Transverse colon (tissue), 4 donors: ENCODE measurements at regions not wholly inside any gene's neighbourhood (a gene's known extent, or its start where the extent isn't known, plus 50 kb on each side); places are given as distances from the start of the nearest gene placed in this dataset.

Experiments
- DNase-seq: peaks from one replicate; pipeline ENCODE4 v3.0.0-alpha.2; 2019
- H3K27ac ChIP-seq, 4 donors: fragments of 200-600 bp; sonication (generic); 2 replicates each; pipeline ENCODE4 v1.5.1; 2016 to 2018; ENCODE audit warnings: inconsistent platforms in 4 of 4
- H3K27me3 ChIP-seq: fragments of 200-600 bp; sonication (generic); 2 replicates; pipeline ENCODE4 v1.5.1; 2017; ENCODE audit warnings: inconsistent platforms
- H3K36me3 ChIP-seq, 4 donors: fragments of 200-600 bp; sonication (generic); 2 replicates each; pipeline ENCODE4 v1.5.1; 2017 to 2019; ENCODE audit warnings: inconsistent platforms in 4 of 4
- H3K4me1 ChIP-seq, 4 donors: fragments of 200-600 bp; sonication (generic); 2 replicates each; pipeline ENCODE4 v1.5.1; 2017 to 2020; ENCODE audit warnings: inconsistent platforms in 4 of 4
- H3K4me3 ChIP-seq, 4 donors: fragments of 200-600 bp; sonication (generic); 1 replicate in 1 of 4; 2 replicates in 3 of 4; pipeline versions ENCODE4 v1.5.1 to v1.6.1; 2017 to 2019; ENCODE audit warnings: inconsistent platforms in 4 of 4
- H3K9me3 ChIP-seq, 2 donors: fragments of 200-600 bp; sonication (generic); 2 replicates each; pipeline ENCODE4 v1.5.1; 2017 to 2019; ENCODE audit warnings: inconsistent platforms in 2 of 2
- CTCF ChIP-seq, 5 experiments: fragments of 200-600 bp in 3 of 5; fragments of 450-650 bp in 2 of 5; sonication (generic) in 3 of 5; IDR thresholded peaks; 1 replicate in 2 of 5; 2 replicates in 3 of 5; pipeline ENCODE4 v1.5.1; 2016 to 2017; ENCODE audit warnings: antibody characterized with exemption in 5 of 5, inconsistent platforms in 3 of 5, mild to moderate bottlenecking in 2 of 5, moderate library complexity in 1 of 5
- EP300 ChIP-seq: sonication (generic); formaldehyde crosslinking; IDR thresholded peaks from one replicate; pipeline ENCODE4 v1.6.1; 2017; ENCODE audit warnings: antibody characterized with exemption, low read depth
- POLR2A ChIP-seq: fragments of 450-650 bp; IDR thresholded peaks from one replicate; pipeline ENCODE4 v1.6.1; 2016; ENCODE audit warnings: antibody characterized with exemption, mild to moderate bottlenecking, moderate library complexity
- POLR2AphosphoS5 ChIP-seq, 3 donors: sonication (generic); formaldehyde crosslinking; IDR thresholded peaks; one replicate each; pipeline ENCODE4 v1.6.1; 2016; ENCODE audit warnings: antibody characterized with exemption in 3 of 3
- WGBS, 2 donors: methylation state at CpG; one replicate each; pipeline ENCODE4 v1.1.5; 2018; ENCODE audit warnings: low coverage in 1 of 2; 5-methylcytosine and 5-hydroxymethylcytosine counted together
- in situ Hi-C, 4 donors: fragments of 200-750 bp; cut with MboI; loops; one replicate each; pipeline versions ENCODE4 v1.15.0 to v1.15.1; 2017; ENCODE audit warnings: low sequenced_read_pairs in 3 of 4, low pct_ligation_motif_present in 1 of 4, low pct_unique_long_range_greater_than_20kb in 1 of 4
- intact Hi-C: fragments of 100-400 bp; cut with DNase I; formaldehyde crosslinking; loops from one replicate; pipeline ENCODE4 v1.15.1; 2023; ENCODE audit warnings: low total_unique reads

GRCh38 chr13:58991826-58992477 is 1171.8 kb downstream of the DIAPH3 start:
- 56 to 67% methylated on average over 1 to 3 of the region's 3 CpGs for WGBS, 2 donors

GRCh38 chr13:58992478-58993042 is 1171.2 kb downstream of the DIAPH3 start:
- no peaks in the 10 kb centered on the region for H3K27me3 ChIP-seq
- no peak for DNase-seq
- intact Hi-C loops (no loop called here), in situ Hi-C loops (no loop called here)
- H3K4me3 ChIP-seq: no peak overlapping the region
- H3K27ac ChIP-seq: no peak overlapping the region
- H3K4me1 ChIP-seq: no peaks in the 10 kb centered on the region
- TF ChIP-seq POLR2A (no peak), EP300 (no peak), POLR2AphosphoS5 (IDR thresholded peaks at IDR 0.05) (no peak), CTCF (IDR thresholded peaks at IDR 0.05) (no peak)
- H3K9me3 ChIP-seq: no peaks in the 10 kb centered on the region
- WGBS, 2 donors: 71 to 73% methylated on average over 5 of the region's 5 CpGs
- no peaks in the 10 kb centered on the region for H3K36me3 ChIP-seq

More at GRCh38 chr13:58991826-58992477, 1171.8 kb downstream of the DIAPH3 start:
- Histone ChIP-seq H3K27me3 (no peaks in the 10 kb centered on the region), H3K4me3 (no peak overlapping the region), H3K4me1 (no peaks in the 10 kb centered on the region), H3K9me3 (no peaks in the 10 kb centered on the region), H3K27ac (no peak overlapping the region), H3K36me3 (no peaks in the 10 kb centered on the region)
- no peak for TF ChIP-seq POLR2A
- no peak for TF ChIP-seq EP300
- no peak for TF ChIP-seq CTCF (IDR thresholded peaks at IDR 0.05)
- TF ChIP-seq POLR2AphosphoS5 (IDR thresholded peaks at IDR 0.05): no peak
- no peak for DNase-seq
- intact Hi-C loops: no loop called here
- in situ Hi-C loops: no loop called here

GRCh38 chr13:58994077-58994476 is 1169.7 kb downstream of the DIAPH3 start:
- in situ Hi-C loops (no loop called here), intact Hi-C loops (no loop called here)
- WGBS, 2 donors: 81 to 87% methylated on average over 4 of the region's 4 CpGs
- TF ChIP-seq POLR2A: no peak
- H3K27me3 ChIP-seq: no peaks in the 10 kb centered on the region
- H3K36me3 ChIP-seq: no peaks in the 10 kb centered on the region
- no peaks in the 10 kb centered on the region for H3K9me3 ChIP-seq
- DNase-seq: no peak
- no peak overlapping the region for H3K4me3 ChIP-seq
- H3K27ac ChIP-seq: no peak overlapping the region
- H3K4me1 ChIP-seq: no peaks in the 10 kb centered on the region

DNA sequence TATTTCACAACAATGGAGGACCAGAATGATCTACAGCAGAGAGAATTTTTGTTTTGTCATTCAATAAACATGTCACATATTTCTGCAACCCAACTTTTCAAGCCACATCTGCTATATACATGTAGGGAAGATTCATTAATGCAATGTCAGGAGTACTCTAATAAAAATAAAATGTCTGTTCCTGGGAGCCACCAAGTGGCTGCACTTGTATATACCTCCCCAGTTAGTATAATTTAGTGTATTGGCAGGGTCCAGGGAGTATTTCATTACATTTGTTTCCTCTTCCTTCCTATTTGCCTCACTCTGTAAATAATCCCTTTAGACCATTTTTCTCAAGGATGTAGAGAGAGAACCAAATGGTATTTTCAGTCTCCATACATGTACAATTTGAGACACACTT is 1169.0 kb downstream of the DIAPH3 start:
- TF ChIP-seq CTCF (IDR thresholded peaks at IDR 0.05) (no peak), POLR2AphosphoS5 (IDR thresholded peaks at IDR 0.05) (no peak), EP300 (no peak), POLR2A (no peak)
- intact Hi-C loops (no loop called here), in situ Hi-C loops (no loop called here)
- H3K4me1 ChIP-seq: no peaks in the 10 kb centered on the region
- H3K9me3 ChIP-seq: no peaks in the 10 kb centered on the region
- no peak overlapping the region for H3K27ac ChIP-seq
- no peak for DNase-seq
- H3K36me3 ChIP-seq: no peaks in the 10 kb centered on the region
- no peaks in the 10 kb centered on the region for H3K27me3 ChIP-seq
- no peak overlapping the region for H3K4me3 ChIP-seq

DNA sequence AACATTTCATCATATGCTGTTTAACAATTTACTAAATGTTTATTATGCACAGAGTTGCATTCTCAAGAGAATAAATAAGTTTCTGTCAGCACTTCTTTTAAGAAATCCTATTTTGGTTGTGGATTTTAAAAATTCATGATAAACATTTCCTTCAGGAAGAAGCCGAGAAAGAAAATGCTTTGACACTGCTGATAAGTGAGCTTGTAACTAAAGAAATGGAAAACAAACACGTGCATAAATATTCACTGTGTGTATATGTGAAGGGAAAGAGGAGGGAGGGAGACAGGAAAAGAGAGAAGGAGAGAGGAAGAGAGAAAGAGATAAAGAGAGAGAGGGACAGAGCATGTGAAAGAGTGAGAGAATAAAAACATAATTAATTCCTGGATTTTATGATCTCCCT is 1165.0 kb downstream of the DIAPH3 start:
- no peaks in the 10 kb centered on the region for H3K36me3 ChIP-seq
- TF ChIP-seq CTCF (IDR thresholded peaks at IDR 0.05) (no peak), POLR2AphosphoS5 (IDR thresholded peaks at IDR 0.05) (no peak), POLR2A (no peak), EP300 (no peak)
- no peak for DNase-seq
- in situ Hi-C loops: no loop called here
- H3K9me3 ChIP-seq: no peaks in the 10 kb centered on the region
- H3K27me3 ChIP-seq: no peaks in the 10 kb centered on the region
- 48 to 50% methylated on average over 2 of the region's 2 CpGs for WGBS, 2 donors
- intact Hi-C loops: no loop called here
- no peak overlapping the region for H3K4me3 ChIP-seq
- no peak overlapping the region for H3K27ac ChIP-seq
- H3K4me1 ChIP-seq: no peaks in the 10 kb centered on the region
